CD4-positive, alpha-beta T cell treated with Interleukin-6 at 100 ng/mL for 8 hours (primary cell): ENCODE measurements at regions not wholly inside any gene's neighbourhood (a gene's known extent, or its start where the extent isn't known, plus 50 kb on each side); places are given as distances from the start of the nearest gene placed in this dataset.
A peak's percentile ranks its signal among the peaks of the same experiment; 100 is the strongest.

Source experiments
- DNase-seq: peaks from one replicate; pipeline ENCODE4 v3.0.0-alpha.2; 2020; ENCODE audit warnings: mixed read lengths, low spot score

DNA sequence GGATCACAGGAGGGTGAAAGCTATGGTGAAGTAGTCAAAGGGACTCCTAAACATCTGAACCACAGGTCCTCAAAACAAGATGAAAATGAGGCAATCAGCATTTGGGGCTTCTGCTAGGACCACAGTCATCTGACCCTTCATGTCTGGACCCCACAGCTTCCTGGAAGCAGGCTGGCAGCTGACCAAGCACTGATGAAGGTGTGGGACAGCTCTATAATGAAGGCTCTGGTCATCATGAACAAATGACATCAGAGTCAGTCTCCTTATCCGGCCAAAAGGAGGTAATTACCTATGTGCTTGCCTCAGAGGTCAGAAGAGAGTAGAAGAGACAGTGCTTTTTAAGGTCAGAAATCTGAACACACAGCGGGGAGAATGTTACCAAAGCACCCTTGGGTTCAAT lies 101.2 kb upstream of the GNAO1 start:
- no peak for DNase-seq

DNA sequence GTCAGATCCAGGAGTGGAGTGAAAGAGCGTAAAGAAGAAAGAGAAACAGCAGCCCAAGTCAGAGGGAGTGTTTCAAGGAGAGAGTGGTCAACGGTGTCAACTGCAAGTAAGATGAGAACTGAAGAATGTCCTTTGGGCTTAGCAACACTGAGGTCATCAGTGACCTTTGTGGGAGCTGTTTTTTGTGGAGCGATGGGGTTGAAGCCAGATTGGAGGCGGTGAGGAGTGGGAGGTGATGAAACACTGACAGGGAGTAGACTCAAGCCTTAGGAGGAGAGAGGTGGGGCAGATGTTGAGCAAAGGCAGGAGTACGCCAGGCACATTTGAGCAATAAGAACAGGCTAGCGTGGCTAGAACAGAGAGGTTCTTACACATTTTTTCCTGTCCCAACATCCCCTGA lies 103.7 kb upstream of the GNAO1 start:
- DNase-seq, result no peak

- DNase-seq, result no peak
Measured at GRCh38 chr16:56081371-56081770, 109.9 kb upstream of the GNAO1 start.

DNA sequence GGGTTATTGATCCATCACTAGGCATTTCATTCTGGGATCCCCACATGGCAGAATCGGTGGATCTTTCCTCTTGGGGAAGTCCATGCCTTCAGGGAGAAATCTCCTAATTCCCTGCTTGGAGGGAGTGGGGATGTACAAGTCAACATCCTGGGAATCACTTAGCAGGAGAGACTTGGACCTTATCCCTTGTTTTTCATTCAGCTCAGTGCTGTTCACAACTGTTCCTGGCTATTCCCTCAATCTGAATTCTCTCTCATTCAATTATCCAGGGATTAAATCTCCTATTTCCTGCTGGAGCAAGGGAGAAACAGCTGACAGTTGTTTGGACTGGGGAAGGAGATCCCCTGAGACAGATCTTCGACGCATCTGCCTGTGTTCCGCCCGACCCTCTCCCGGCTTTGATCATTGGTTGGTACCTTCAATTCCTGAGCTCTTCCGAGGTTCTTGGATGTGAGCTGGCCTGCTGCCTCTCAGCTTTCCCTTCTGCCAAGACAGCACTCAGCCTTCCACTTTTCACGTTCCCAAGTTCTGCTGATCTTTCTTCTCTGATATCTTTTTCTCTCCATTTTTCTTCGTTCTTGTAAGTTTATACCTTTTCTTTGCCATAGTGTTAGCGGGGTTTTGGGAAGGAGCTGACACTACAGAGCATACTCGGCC lies 115.4 kb upstream of the GNAO1 start:
- DNase-seq, result no peak

- DNase-seq, result no peak
Measured at GRCh38 chr16:56073508-56073907, 117.8 kb upstream of the GNAO1 start.

- DNase-seq, result no peak
Measured at GRCh38 chr16:56072096-56072495, 119.2 kb upstream of the GNAO1 start.

GRCh38 chr16:56068816-56069215 lies 122.5 kb upstream of the GNAO1 start:
- DNase-seq, result no peak

- DNase-seq, result no peak
Measured at GRCh38 chr16:56068314-56068713, 123.0 kb upstream of the GNAO1 start.

- DNase-seq, result no peak
Measured at GRCh38 chr16:56067406-56067805, 123.9 kb upstream of the GNAO1 start.

DNA sequence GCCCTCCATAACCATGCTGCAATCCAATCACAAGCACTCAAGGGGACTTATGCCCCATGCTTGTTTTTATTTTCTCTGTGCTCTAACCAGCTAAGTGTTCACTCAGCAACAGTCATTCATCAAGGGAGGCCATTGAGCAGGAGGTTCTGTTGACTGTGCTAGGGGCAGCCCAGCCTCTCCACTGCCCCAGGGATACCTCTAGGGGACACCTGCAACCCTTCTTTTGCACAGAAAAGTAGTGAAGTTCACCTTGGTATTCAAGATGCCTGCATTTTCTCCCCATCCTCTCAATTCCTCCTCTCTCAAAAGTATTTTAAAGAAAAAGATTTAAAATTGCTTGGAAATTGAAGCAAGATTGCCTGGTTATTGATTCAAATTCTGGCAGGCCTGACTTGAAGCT lies 124.7 kb upstream of the GNAO1 start:
- DNase-seq, result no peak

DNA sequence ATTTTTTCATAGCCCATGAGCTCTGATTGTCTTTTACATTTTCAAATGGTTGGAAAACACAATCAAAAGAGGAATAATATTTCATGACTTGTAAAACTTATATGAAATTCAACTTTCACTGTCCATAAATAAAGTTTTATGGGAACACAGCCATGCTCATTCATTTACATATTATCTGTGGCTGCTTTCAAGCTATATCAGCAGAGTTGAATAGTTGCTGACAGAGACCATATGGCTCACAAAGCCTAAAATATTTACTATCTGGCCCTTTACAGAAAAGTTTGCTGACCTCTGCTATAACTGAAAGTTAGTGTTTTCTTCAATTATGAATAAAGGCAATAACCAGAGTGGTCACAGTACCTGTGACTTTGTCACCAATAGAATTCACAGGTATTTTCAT lies 128.2 kb upstream of the GNAO1 start:
- no peak for DNase-seq

- DNase-seq, result no peak
Measured at GRCh38 chr16:56057151-56057550, 134.1 kb upstream of the GNAO1 start.

DNA sequence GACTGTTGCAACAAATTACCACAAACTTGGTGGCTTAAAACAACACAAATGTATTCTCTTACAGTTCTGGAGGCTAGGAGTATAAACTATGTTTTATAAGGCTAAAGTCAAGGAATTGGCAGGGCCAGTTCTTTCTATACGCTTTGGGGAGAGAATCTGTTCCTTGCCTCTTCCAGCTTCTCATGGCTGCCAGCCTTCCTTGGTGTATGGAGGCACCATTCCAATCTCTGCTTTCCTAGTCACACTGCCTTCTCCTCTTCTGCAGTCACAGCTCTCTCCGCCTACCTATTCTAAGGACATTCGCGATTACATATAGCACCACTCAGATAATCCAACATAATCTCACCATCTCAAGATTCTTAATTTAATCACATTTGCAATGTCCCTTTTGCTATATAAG lies 140.4 kb upstream of the GNAO1 start:
- no peak for DNase-seq

GRCh38 chr16:56048425-56049105 lies 142.7 kb upstream of the GNAO1 start:
- DNase-seq, result no peak

DNA sequence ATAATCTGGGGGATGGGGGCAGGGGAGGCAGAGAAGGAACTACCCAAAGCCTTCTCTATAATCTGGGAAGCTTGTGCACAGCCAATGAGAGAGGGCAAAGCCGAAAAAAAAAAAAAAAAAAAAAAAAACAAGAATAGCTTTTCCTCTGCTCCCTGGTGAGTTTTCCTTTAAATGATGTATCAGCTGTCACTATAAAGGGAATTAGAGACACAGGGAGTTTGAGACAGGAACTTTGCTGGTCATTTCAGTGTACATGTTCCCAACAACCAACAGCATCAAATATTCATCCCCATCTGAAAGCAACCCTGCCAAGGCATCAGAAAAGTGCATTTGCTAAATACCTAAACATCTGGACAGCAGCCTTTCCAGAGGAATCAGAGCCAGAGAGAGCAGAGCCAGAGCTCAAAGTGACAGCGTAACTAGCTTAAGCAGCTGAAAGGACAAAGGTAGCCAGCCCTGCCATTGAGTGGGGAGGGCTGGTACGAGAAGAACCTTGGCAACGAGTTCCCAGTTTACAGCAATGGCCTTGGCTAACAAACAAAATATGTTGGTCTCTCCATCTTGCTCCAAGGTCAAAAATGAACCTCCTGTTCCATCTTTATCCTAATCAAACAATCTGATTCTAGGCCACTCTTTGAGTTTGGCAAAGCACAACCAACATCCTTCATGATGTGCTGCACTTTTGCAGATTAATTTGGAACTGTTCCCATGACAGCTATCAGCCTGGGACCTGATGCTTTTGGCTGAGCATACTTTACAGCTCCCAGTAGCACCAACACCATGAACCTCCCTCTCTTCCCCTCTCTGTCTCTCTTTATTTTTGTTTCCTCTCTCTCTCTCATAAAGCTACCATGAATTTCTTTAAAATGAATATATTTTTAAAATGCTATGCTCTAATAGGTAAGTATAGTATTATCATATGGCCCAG lies 143.7 kb upstream of the GNAO1 start:
- DNase-seq, result no peak

- DNase-seq, result no peak
Measured at GRCh38 chr16:56042416-56042815, 148.9 kb upstream of the GNAO1 start.

DNA sequence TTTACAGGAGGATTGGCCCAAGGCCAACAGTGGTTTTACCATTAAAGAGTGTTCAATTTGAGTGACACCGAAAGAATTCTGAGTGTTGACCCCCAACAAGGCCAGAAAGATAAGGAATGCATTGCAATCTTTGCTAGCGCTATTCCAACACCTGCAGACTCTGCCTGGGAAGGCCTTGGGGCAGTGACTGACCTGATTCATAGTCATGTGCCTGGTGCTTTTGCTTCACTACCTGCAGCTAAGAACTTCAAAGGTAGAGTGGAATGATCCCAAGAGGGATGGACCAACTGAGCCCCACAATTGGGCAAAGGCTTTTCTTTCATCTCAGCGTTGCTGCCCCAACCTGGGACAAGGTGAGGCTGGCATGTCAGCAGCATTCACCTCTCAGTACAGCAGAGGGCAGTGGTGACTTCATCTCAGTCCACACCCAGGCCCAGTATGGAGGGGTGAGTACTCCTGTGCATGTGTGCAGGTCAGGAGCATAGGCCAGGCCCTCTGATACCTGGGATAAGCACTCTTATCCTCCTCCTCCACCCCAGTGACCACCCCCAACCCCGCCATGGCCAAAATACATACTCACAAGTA lies 149.6 kb upstream of the GNAO1 start:
- DNase-seq, result peak; percentile 20

GRCh38 chr16:56038564-56039098 lies 152.7 kb upstream of the GNAO1 start:
- DNase-seq, result no peak

- DNase-seq, result no peak
Measured at GRCh38 chr16:56032072-56032471, 156.9 kb upstream of the CES5A start.

DNA sequence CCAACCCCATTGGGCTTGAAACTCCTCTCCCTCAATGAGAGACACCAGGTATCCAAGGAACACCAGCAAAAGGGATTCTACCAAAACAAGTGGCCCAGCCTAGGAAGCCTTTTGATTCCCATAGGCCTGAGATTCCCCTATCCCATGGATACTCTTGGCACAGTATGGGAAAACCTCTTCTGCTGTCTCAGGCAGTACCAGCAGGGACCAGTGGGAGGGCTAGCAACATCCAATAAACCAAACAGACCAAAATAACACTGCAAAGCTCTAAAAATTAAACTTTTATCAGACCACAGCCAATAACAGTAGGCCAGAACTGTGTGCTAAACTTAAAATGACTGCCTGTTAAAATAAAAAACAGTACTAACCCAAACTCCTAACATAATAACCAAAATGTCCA lies 153.9 kb upstream of the CES5A start:
- DNase-seq, result no peak

DNA sequence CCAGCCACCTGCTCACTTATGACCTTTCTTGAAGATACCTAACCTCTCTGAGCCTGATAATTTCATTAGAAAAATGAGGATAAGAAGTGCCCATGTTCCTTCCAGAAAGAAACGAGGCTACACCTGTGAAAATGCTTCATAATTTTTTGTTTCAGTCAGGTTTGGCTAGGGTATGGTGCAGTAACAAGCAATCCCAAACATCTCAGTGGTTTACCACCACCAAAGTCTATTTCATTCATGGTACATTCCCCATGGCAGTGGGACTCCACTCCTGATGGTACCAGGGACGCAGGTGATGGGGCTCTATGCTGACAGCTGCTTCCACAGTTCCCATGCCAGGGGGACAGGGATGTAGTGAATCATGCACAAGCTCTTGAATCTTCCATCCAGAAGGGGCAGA lies 147.6 kb upstream of the CES5A start:
- no peak for DNase-seq

DNA sequence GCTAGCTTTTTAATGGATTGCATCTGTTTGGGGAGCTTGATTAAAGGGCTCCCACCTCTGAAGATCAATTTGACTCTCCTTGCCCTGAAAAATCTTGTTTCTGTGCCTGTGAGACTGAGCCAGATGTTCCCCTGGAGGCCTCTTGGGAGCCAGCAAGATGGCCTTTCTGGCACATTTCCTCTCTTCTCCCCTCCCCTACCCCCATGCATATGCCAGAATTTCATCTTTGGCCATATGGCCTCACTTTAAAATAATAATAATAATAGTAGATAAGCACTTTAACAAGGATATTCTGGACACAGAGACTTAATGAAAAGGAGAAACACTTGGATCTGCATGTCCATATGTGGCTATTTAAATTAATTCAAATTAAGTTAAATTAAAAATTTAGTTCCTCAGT lies 144.1 kb upstream of the CES5A start:
- no peak for DNase-seq
